Gastrocnemius medialis (tissue), 4 donors: ENCODE measurements at regions not wholly inside any gene's neighbourhood (a gene's known extent, or its start where the extent isn't known, plus 50 kb on each side); places are given as distances from the start of the nearest gene placed in this dataset.

Experiments used
- POLR2A ChIP-seq, 2 donors: fragments of 450-650 bp; IDR thresholded peaks; one replicate each; pipeline ENCODE4 v1.6.1; 2017; ENCODE audit warnings: antibody characterized with exemption in 2 of 2, mild to moderate bottlenecking in 2 of 2, moderate library complexity in 2 of 2
- TF ChIP-seq, protein P1 (sequence below), 5 experiments: fragments of 450-650 bp in 3 of 5; fragments of 200-600 bp in 2 of 5; sonication (generic) in 2 of 5; IDR thresholded peaks in 4 of 5; conservative IDR thresholded peaks in 1 of 5; 1 replicate in 4 of 5; 2 replicates in 1 of 5; pipeline ENCODE4 v1.5.1; 2016 to 2019; ENCODE audit warnings: antibody characterized with exemption in 5 of 5, mild to moderate bottlenecking in 3 of 5, moderate library complexity in 3 of 5

- TF ChIP-seq, protein P1, sequence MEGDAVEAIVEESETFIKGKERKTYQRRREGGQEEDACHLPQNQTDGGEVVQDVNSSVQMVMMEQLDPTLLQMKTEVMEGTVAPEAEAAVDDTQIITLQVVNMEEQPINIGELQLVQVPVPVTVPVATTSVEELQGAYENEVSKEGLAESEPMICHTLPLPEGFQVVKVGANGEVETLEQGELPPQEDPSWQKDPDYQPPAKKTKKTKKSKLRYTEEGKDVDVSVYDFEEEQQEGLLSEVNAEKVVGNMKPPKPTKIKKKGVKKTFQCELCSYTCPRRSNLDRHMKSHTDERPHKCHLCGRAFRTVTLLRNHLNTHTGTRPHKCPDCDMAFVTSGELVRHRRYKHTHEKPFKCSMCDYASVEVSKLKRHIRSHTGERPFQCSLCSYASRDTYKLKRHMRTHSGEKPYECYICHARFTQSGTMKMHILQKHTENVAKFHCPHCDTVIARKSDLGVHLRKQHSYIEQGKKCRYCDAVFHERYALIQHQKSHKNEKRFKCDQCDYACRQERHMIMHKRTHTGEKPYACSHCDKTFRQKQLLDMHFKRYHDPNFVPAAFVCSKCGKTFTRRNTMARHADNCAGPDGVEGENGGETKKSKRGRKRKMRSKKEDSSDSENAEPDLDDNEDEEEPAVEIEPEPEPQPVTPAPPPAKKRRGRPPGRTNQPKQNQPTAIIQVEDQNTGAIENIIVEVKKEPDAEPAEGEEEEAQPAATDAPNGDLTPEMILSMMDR (IDR thresholded peaks at IDR 0.05 in 4 of 5, conservative IDR thresholded peaks at IDR 0.05 in 1 of 5), result no peak
- TF ChIP-seq POLR2A (IDR thresholded peaks at IDR 0.05), result no peak
Measured at GRCh38 chr22:22040472-22040871, 57.9 kb upstream of the TOP3B start.
